H1 (cell line): ENCODE measurements at regions not wholly inside any gene's neighbourhood (a gene's known extent, or its start where the extent isn't known, plus 50 kb on each side); places are given as distances from the start of the nearest gene placed in this dataset.

Source experiments
- ASH2L ChIP-seq: fragments of 200-600, 300-600 bp; sonication (generic); IDR thresholded peaks from one replicate; pipeline ENCODE4 v1.7.1; 2017; ENCODE audit warnings: low read length
- JUND ChIP-seq: IDR thresholded peaks from 2 replicates; pipeline ENCODE4 v1.6.1; 2011; ENCODE audit warnings: mild to moderate bottlenecking, improper control_type of control experiment, low read length
- POU5F1 ChIP-seq: IDR thresholded peaks from 2 replicates; pipeline ENCODE4 v1.6.1; 2011; ENCODE audit warnings: low read depth, mild to moderate bottlenecking, low read length, moderate library complexity
- RFX5 ChIP-seq: IDR thresholded peaks from 2 replicates; pipeline ENCODE4 v1.6.1; 2011; ENCODE audit warnings: low read depth, low read length, improper control_type of control experiment, borderline replicate concordance
- RXRA ChIP-seq: IDR thresholded peaks from 2 replicates; pipeline ENCODE4 v1.6.1; 2011; ENCODE audit warnings: low read depth, mild to moderate bottlenecking, low read length, moderate library complexity; ENCODE audit not compliant: insufficient read depth
- TBP ChIP-seq: IDR thresholded peaks from 2 replicates; pipeline ENCODE4 v1.6.1; 2011; ENCODE audit warnings: low read depth, low read length, improper control_type of control experiment
- TF ChIP-seq, protein P1 (sequence below): fragments of 300-600 bp; sonication (generic); IDR thresholded peaks from 2 replicates; pipeline ENCODE4 v1.7.1; 2012; ENCODE audit warnings: low read length, moderate library complexity, mild to moderate bottlenecking, inconsistent platforms; ENCODE audit not compliant: insufficient replicate concordance
- TF ChIP-seq, protein P2 (sequence below): IDR thresholded peaks from 2 replicates; pipeline ENCODE4 v1.6.1; 2012; ENCODE audit warnings: inconsistent platforms

DNA sequence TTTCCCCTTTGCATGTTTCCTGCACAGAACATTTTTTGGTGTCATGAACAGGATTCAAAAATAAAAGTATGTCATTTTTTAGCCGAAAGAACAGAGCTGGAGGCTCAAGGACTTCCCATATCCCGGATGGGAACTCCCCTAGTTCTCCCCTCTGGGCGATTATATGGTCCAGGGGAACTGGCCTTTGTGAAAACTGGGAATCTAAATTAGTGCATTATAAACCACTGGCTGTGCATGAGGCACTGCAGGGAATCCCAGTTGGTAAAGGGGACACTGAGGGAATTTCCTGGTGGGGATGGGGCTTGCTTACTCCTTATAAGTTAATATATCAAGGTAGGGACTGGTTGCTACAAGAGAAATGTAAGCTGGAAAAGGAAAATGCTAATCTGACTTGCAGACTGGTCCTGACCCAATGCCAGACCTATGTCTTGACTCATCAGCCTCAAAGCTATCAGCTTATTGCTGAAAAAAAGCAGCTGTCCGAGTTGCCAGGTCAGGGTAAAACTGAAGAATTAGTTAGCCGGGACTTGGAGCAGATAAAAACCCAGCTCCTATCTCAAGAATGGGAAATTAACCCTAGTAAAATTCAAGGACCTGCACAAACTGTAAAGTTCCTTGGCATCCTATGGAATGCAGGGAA is 122.6 kb downstream of the FCRL5 start (continued):
- TF ChIP-seq, protein P1, sequence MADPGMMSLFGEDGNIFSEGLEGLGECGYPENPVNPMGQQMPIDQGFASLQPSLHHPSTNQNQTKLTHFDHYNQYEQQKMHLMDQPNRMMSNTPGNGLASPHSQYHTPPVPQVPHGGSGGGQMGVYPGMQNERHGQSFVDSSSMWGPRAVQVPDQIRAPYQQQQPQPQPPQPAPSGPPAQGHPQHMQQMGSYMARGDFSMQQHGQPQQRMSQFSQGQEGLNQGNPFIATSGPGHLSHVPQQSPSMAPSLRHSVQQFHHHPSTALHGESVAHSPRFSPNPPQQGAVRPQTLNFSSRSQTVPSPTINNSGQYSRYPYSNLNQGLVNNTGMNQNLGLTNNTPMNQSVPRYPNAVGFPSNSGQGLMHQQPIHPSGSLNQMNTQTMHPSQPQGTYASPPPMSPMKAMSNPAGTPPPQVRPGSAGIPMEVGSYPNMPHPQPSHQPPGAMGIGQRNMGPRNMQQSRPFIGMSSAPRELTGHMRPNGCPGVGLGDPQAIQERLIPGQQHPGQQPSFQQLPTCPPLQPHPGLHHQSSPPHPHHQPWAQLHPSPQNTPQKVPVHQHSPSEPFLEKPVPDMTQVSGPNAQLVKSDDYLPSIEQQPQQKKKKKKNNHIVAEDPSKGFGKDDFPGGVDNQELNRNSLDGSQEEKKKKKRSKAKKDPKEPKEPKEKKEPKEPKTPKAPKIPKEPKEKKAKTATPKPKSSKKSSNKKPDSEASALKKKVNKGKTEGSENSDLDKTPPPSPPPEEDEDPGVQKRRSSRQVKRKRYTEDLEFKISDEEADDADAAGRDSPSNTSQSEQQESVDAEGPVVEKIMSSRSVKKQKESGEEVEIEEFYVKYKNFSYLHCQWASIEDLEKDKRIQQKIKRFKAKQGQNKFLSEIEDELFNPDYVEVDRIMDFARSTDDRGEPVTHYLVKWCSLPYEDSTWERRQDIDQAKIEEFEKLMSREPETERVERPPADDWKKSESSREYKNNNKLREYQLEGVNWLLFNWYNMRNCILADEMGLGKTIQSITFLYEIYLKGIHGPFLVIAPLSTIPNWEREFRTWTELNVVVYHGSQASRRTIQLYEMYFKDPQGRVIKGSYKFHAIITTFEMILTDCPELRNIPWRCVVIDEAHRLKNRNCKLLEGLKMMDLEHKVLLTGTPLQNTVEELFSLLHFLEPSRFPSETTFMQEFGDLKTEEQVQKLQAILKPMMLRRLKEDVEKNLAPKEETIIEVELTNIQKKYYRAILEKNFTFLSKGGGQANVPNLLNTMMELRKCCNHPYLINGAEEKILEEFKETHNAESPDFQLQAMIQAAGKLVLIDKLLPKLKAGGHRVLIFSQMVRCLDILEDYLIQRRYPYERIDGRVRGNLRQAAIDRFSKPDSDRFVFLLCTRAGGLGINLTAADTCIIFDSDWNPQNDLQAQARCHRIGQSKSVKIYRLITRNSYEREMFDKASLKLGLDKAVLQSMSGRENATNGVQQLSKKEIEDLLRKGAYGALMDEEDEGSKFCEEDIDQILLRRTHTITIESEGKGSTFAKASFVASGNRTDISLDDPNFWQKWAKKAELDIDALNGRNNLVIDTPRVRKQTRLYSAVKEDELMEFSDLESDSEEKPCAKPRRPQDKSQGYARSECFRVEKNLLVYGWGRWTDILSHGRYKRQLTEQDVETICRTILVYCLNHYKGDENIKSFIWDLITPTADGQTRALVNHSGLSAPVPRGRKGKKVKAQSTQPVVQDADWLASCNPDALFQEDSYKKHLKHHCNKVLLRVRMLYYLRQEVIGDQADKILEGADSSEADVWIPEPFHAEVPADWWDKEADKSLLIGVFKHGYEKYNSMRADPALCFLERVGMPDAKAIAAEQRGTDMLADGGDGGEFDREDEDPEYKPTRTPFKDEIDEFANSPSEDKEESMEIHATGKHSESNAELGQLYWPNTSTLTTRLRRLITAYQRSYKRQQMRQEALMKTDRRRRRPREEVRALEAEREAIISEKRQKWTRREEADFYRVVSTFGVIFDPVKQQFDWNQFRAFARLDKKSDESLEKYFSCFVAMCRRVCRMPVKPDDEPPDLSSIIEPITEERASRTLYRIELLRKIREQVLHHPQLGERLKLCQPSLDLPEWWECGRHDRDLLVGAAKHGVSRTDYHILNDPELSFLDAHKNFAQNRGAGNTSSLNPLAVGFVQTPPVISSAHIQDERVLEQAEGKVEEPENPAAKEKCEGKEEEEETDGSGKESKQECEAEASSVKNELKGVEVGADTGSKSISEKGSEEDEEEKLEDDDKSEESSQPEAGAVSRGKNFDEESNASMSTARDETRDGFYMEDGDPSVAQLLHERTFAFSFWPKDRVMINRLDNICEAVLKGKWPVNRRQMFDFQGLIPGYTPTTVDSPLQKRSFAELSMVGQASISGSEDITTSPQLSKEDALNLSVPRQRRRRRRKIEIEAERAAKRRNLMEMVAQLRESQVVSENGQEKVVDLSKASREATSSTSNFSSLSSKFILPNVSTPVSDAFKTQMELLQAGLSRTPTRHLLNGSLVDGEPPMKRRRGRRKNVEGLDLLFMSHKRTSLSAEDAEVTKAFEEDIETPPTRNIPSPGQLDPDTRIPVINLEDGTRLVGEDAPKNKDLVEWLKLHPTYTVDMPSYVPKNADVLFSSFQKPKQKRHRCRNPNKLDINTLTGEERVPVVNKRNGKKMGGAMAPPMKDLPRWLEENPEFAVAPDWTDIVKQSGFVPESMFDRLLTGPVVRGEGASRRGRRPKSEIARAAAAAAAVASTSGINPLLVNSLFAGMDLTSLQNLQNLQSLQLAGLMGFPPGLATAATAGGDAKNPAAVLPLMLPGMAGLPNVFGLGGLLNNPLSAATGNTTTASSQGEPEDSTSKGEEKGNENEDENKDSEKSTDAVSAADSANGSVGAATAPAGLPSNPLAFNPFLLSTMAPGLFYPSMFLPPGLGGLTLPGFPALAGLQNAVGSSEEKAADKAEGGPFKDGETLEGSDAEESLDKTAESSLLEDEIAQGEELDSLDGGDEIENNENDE = no peak
- TF ChIP-seq RFX5 (no peak), JUND (no peak), TBP (no peak), POU5F1 (no peak), ASH2L (no peak), RXRA (no peak)
- TF ChIP-seq, protein P2, sequence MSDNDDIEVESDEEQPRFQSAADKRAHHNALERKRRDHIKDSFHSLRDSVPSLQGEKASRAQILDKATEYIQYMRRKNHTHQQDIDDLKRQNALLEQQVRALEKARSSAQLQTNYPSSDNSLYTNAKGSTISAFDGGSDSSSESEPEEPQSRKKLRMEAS = no peak
